ENCODE measurements at regions not wholly inside any gene's neighbourhood (a gene's known extent, or its start where the extent isn't known, plus 50 kb on each side); places are given as distances from the start of the nearest gene placed in this dataset.

DNA sequence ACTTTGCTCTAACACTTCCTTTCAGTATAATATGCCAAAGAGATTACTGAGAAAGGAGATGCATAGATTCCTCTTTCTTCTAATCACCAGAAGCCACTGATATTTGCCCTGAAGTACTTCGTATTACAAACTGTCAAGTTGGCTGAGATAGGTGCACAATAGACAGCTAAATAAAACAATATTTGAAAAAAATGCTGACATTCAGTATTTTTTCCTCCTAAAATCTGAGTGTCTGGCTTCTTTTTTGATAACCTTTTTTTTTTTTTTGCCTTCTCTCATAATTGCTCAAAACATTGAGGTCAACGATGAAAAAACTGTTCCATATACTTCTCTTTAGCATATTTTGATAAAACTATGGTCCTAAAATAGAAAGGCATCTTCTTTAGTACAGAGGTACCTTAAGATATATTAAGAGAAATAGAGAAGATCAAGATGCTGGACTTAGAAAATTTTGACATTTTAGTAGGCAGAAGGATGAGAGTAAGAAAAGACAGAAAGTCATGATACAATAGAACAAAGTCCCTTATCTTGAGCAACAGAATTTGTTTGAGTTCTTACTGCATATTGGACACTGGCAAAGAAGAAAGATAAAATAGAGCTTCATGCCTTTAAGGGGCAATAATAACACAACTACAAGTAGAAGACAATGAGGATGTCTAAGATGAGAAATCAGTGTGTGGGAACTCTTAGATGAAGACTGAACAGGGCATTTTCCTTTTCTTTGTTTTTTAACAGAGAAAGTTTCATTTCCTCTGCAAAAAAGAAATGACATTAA, 220.7 kb downstream of the PTH2R start:
- TF ChIP-seq, protein P1, sequence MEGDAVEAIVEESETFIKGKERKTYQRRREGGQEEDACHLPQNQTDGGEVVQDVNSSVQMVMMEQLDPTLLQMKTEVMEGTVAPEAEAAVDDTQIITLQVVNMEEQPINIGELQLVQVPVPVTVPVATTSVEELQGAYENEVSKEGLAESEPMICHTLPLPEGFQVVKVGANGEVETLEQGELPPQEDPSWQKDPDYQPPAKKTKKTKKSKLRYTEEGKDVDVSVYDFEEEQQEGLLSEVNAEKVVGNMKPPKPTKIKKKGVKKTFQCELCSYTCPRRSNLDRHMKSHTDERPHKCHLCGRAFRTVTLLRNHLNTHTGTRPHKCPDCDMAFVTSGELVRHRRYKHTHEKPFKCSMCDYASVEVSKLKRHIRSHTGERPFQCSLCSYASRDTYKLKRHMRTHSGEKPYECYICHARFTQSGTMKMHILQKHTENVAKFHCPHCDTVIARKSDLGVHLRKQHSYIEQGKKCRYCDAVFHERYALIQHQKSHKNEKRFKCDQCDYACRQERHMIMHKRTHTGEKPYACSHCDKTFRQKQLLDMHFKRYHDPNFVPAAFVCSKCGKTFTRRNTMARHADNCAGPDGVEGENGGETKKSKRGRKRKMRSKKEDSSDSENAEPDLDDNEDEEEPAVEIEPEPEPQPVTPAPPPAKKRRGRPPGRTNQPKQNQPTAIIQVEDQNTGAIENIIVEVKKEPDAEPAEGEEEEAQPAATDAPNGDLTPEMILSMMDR (IDR thresholded peaks at IDR 0.05), result no peak
- no peak for ATAC-seq (ENCODE audit: low FRiP score)
- no peak for DNase-seq (ENCODE audit: low spot score)

DNA sequence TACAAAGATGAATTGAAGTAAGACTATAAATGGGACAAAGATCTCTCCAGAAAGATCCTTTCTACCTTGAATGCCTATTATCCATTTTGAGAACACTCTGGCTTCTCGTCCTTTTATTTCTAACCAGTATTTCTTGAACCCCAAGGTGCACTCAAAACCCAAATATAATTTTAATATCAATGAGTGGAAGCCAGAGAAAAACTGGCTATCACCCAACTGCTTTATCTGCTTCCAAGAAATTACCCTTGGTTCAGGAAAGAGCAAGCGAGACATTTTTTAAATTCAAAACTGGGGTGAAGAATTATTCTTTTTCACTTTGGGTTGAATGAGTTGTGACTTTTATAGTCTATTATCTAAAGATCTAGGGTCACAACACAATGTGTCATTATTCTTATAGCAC, 221.3 kb downstream of the PTH2R start:
- DNase-seq (ENCODE audit: low spot score) (no peak), ATAC-seq (ENCODE audit: low FRiP score) (no peak)
- TF ChIP-seq, protein P1 (IDR thresholded peaks at IDR 0.05), result no peak

DNA sequence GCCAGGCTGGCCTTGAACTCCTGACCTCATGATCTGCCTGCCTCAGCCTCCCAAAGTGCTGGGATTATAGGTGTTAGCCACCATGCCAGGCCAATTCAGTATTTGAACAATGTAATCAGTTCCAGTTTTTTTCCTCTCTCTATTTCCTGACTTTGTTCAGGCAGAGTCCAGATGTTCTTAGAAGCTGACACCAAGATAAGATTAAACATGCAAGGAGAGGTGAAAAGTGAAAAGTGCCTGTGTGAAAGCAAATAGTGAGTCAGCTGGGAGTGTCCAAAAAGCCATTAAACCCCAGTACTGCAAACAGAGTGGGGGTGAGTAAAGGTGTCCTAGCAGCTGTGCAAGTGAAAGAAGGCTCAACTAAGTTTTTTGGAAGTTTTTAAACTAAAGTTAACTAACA, 231.5 kb downstream of the PTH2R start:
- TF ChIP-seq, protein P1 (IDR thresholded peaks at IDR 0.05), result no peak
- ATAC-seq (ENCODE audit: low FRiP score), result no peak
- DNase-seq (ENCODE audit: low spot score), result no peak

DNA sequence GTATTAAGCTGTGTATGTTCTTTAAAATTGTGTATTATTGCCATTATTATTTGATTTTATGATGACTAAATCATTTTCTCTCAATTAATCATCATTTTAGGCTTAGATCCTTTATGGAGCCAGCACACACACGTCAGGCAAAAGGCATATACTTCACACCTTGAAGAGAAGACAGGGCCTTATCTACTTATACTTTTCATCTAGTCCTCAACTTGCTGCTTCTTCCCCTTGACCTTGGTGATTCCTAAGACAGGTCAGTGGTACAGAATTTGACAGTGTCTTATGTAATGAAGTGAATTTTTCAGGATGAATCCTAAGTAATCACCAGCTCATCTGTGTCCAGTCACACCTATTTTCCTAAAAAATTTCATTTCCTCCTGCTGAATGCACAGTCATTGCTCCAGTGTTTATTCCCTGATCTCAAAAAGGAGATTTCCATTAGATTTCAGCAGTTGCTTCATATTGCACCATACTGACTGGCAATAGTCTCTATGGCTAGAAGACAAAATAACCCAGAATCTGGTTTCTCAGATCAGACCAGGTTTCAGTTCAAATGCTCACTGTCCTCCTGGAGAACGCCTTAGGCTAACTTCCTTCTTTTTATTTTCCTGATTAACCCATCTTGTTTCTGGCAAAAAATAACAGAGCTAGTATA, 235.7 kb downstream of the PTH2R start:
- ATAC-seq (ENCODE audit: low FRiP score) (no peak), DNase-seq (ENCODE audit: low spot score) (no peak)
- TF ChIP-seq, protein P1 (IDR thresholded peaks at IDR 0.05), result no peak

- ATAC-seq (ENCODE audit: low FRiP score) (no peak), DNase-seq (ENCODE audit: low spot score) (no peak)
- TF ChIP-seq, protein P1 (IDR thresholded peaks at IDR 0.05), result no peak
These were observed 236.6 kb downstream of the PTH2R start for GRCh38 chr2:208643145-208643544.

- TF ChIP-seq, protein P1 (IDR thresholded peaks at IDR 0.05), result no peak
- ATAC-seq (ENCODE audit: low FRiP score) (no peak), DNase-seq (ENCODE audit: low spot score) (no peak)
These were observed 238.6 kb downstream of the PTH2R start for GRCh38 chr2:208645226-208645625.

DNA sequence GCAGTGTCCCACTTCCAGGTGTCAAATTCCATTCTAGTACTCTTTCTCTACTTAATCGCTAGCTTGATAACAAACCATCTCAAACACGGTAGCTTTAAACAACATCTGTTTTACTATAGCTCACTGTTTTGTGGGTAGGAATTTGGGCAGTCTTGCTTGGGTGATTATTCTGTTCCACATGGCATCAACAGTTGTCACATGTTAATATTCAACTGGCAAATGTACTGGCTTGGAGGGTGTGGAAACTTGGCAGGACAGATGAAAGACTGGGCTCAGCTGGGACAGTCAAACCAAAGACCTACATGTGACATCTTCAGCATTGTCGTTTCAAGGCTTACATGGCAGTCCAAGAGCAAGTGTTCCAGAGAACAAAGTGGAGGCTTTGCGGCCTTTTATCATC, 241.8 kb downstream of the PTH2R start:
- ATAC-seq (ENCODE audit: low FRiP score) (no peak), DNase-seq (ENCODE audit: low spot score) (no peak)
- TF ChIP-seq, protein P1 (IDR thresholded peaks at IDR 0.05), result no peak

Data from omental fat pad (tissue), 3 donors.